Omental fat pad (tissue), 3 donors: ENCODE measurements at regions not wholly inside any gene's neighbourhood (a gene's known extent, or its start where the extent isn't known, plus 50 kb on each side); places are given as distances from the start of the nearest gene placed in this dataset.

Experiments
- ATAC-seq: fragments of 150-250 bp; one replicate; pipeline ENCODE4 v1.9.1; 2016; ENCODE audit warnings: mild to moderate bottlenecking, moderate library complexity; ENCODE audit not compliant: low FRiP score
- DNase-seq: peaks from one replicate; pipeline ENCODE4 v3.0.0-alpha.2; 2019; ENCODE audit warnings: low spot score
- CTCF ChIP-seq, 3 donors: fragments of 450-650 bp; IDR thresholded peaks; one replicate each; pipeline ENCODE4 v1.5.1; 2016 to 2017; ENCODE audit warnings: antibody characterized with exemption in 3 of 3, mild to moderate bottlenecking in 3 of 3, moderate library complexity in 2 of 3

GRCh38 chr14:44654591-44654990 lies 147.5 kb upstream of the FSCB start:
- ATAC-seq (no peak), DNase-seq (no peak)
- TF ChIP-seq CTCF (IDR thresholded peaks at IDR 0.05): no peak

GRCh38 chr14:44653641-44654040 lies 146.6 kb upstream of the FSCB start:
- no peak for ATAC-seq
- DNase-seq: no peak
- no peak for TF ChIP-seq CTCF (IDR thresholded peaks at IDR 0.05)

- no peak for DNase-seq
- ATAC-seq: no peak
- TF ChIP-seq CTCF (IDR thresholded peaks at IDR 0.05): no peak
Measured at GRCh38 chr14:44652640-44653039, 145.6 kb upstream of the FSCB start.

- no peak for TF ChIP-seq CTCF (IDR thresholded peaks at IDR 0.05)
- DNase-seq (no peak), ATAC-seq (no peak)
Measured at GRCh38 chr14:44649061-44649460, 142.0 kb upstream of the FSCB start.

GRCh38 chr14:44640416-44640815 lies 133.3 kb upstream of the FSCB start:
- no peak for TF ChIP-seq CTCF (IDR thresholded peaks at IDR 0.05)
- DNase-seq (no peak), ATAC-seq (no peak)

- ATAC-seq: no peak
- TF ChIP-seq CTCF (IDR thresholded peaks at IDR 0.05): no peak
- no peak for DNase-seq
Measured at GRCh38 chr14:44639781-44640385, 132.8 kb upstream of the FSCB start.

GRCh38 chr14:44634692-44635091 lies 127.6 kb upstream of the FSCB start:
- ATAC-seq (no peak), DNase-seq (no peak)
- no peak for TF ChIP-seq CTCF (IDR thresholded peaks at IDR 0.05)
